HepG2 (cell line): ENCODE measurements at regions not wholly inside any gene's neighbourhood (a gene's known extent, or its start where the extent isn't known, plus 50 kb on each side); places are given as distances from the start of the nearest gene placed in this dataset.

ENCODE experiments used
- ATAC-seq: fragments of 200-7000 bp; cut with Tn5 transposase; 3 replicates; pipeline ENCODE4 v1.9.1; 2020; ENCODE audit warnings: mild to moderate bottlenecking, moderate library complexity
- BruUV-seq: library from RNA; stranded (reverse); fragments of 400-500 nt; replicated peaks from 2 replicates; lab custom pipeline; 2021; lab: Mats Ljungman, UMichigan
- CTCF ChIA-PET: fragments of 300-600 bp; formaldehyde crosslinking; extraction: SDS; loops from one replicate; lab custom pipeline; 2021; ENCODE audit warnings: low total read pairs, inconsistent platforms, low intra/inter-chr PET ratio; lab: Yijun Ruan, JAX
- POLR2A ChIA-PET: fragments of 350-600 bp; sonication (Branson Sonifier 250); formaldehyde crosslinking; loops from one replicate; lab custom pipeline; 2020; ENCODE audit warnings: antibody characterized with exemption, inconsistent platforms; lab: Yijun Ruan, JAX
- DNase-seq: peaks from one replicate; pipeline ENCODE4 v3.0.0-alpha.2; 2015; ENCODE audit warnings: low spot score
- FAIRE-seq: peaks from 3 replicates; lab custom pipeline; 2011; peaks lifted over from hg19 to GRCh38; lab: Jason Lieb, UNC
- H2AFZ ChIP-seq: one replicate; pipeline ENCODE4 v1.6.1; 2011; ENCODE audit warnings: low read length, inconsistent platforms
- H3K27ac ChIP-seq: fragments of 300-600 bp; 3 replicates; pipeline ENCODE4 v1.8.0; 2011; ENCODE audit warnings: mixed run types, mild to moderate bottlenecking, mixed read lengths, low read length, inconsistent platforms; ENCODE audit not compliant: insufficient read depth; ENCODE audit errors: extremely low read length
- H3K27me3 ChIP-seq, 2 experiments: fragments of 200-600 bp in 1 of 2; 2 replicates in 1 of 2; 3 replicates in 1 of 2; pipeline versions ENCODE4 v1.6.0 to v1.8.0; 2011; ENCODE audit warnings: low read length in 2 of 2, mild to moderate bottlenecking in 2 of 2, moderate library complexity in 2 of 2, inconsistent platforms in 1 of 2; ENCODE audit not compliant: insufficient read depth in 2 of 2, control insufficient read depth in 1 of 2
- H3K36me3 ChIP-seq, 2 experiments: fragments of 200-600 bp in 1 of 2; replicated peaks in 1 of 2; 2 replicates in 1 of 2; 3 replicates in 1 of 2; pipeline versions ENCODE4 v1.5.1 to v1.8.0; 2011; ENCODE audit warnings: low read length in 2 of 2, inconsistent platforms in 1 of 2; ENCODE audit not compliant: insufficient read depth in 2 of 2, control insufficient read depth in 1 of 2
- H3K4me1 ChIP-seq: 2 replicates; pipeline ENCODE4 v1.5.1; 2012; ENCODE audit warnings: low read length, inconsistent platforms; ENCODE audit not compliant: insufficient read depth
- H3K4me2 ChIP-seq: 2 replicates; pipeline ENCODE4 v1.6.0; 2011; ENCODE audit warnings: low read depth, low read length, inconsistent platforms
- H3K4me3 ChIP-seq, 3 experiments: fragments of 200-600 bp in 1 of 3; sonication (generic), shearing (Covaris generic) in 1 of 3; replicated peaks in 1 of 3; 2 replicates each; pipeline ENCODE4 v1.5.1; 2011 to 2016; ENCODE audit warnings: low read length in 3 of 3, inconsistent platforms in 2 of 3, low read depth in 2 of 3, mild to moderate bottlenecking in 2 of 3, control low read depth in 1 of 3, mixed read lengths in 1 of 3; ENCODE audit not compliant: insufficient read depth in 1 of 3
- H3K79me2 ChIP-seq: one replicate; pipeline ENCODE4 v1.6.1; 2011; ENCODE audit warnings: low read length, inconsistent platforms; ENCODE audit not compliant: insufficient read depth
- H3K9ac ChIP-seq: 2 replicates; pipeline ENCODE4 v1.6.0; 2011; ENCODE audit warnings: mild to moderate bottlenecking, low read depth, low read length, inconsistent platforms; ENCODE audit not compliant: insufficient read depth
- H3K9me3 ChIP-seq: 2 replicates; pipeline ENCODE4 v1.5.1; 2012; ENCODE audit warnings: mild to moderate bottlenecking, low read length
- H4K20me1 ChIP-seq: 2 replicates; pipeline ENCODE4 v1.6.0; 2011; ENCODE audit warnings: inconsistent platforms, mild to moderate bottlenecking, low read length, moderate library complexity; ENCODE audit not compliant: insufficient read depth
- AKNA ChIP-seq: sonication (generic); formaldehyde crosslinking; IDR thresholded peaks from 2 replicates; pipeline ENCODE4 v1.4.0; 2020; ENCODE audit warnings: missing genetic modification reagents, borderline replicate concordance
- IRX3 ChIP-seq: sonication (generic); formaldehyde crosslinking; IDR thresholded peaks from 2 replicates; pipeline ENCODE4 v1.8.1; 2023; ENCODE audit warnings: mild to moderate bottlenecking, low read depth, missing genetic modification reagents, borderline replicate concordance
- NFRKB ChIP-seq: fragments of 450-650 bp; IDR thresholded peaks from 2 replicates; pipeline ENCODE4 v1.6.1; 2017
- WGBS: methylation state at CpG from one replicate; pipeline ENCODE4 v1.1.6; 2017; ENCODE audit warnings: low lambda C conversion rate; 5-methylcytosine and 5-hydroxymethylcytosine counted together
- in situ Hi-C: cut with HindIII; loops from 2 replicates; pipeline ENCODE4 v1.10.0; 2017; ENCODE audit warnings: low pct_unique_long_range_greater_than_20kb; ENCODE audit not compliant: extremely low pct_ligation_motif_present
- intact Hi-C: fragments of 100-400 bp; cut with micrococcal nuclease; formaldehyde crosslinking; loops from one replicate; pipeline ENCODE4 v1.10.0; 2022; ENCODE audit not compliant: unreplicated experiment

GRCh38 chr6:26231006-26231587 is 133.9 kb upstream of the BTN3A2 start (continued):
- TF ChIP-seq NFRKB, result no peak
- TF ChIP-seq AKNA (CRISPR knock-in tag), result no peak
- TF ChIP-seq, all 625 proteins: peak for 0

GRCh38 chr6:26232306-26232939 is 132.6 kb upstream of the BTN3A2 start:
- Histone ChIP-seq H3K79me2 (no peaks in the 10 kb centered on the region), H3K4me1 (peaks cover 25% of the 10 kb centered on the region; the same call in 1 of the 2 replicates), H2AFZ (no peak overlapping the region), H3K36me3 (no peaks in the 10 kb centered on the region), H3K9ac (no peak overlapping the region), H3K4me3 (no peak overlapping the region), H3K9me3 (no peaks in the 10 kb centered on the region), H3K27ac (no peak overlapping the region), H3K4me2 (no peak overlapping the region), H4K20me1 (no peaks in the 10 kb centered on the region), H3K27me3 (peaks cover 0 to 28% of the 10 kb centered on the region in 2 experiments; a peak in 3 of 5 replicates)
- DNase-seq, result no peak
- in situ Hi-C loops (no loop called here), intact Hi-C loops (no loop called here)
- 71% methylated on average over 7 of the region's 7 CpGs for WGBS
- CTCF ChIA-PET, result no interaction called here
- POLR2A ChIA-PET, result no interaction called here
- BruUV-seq, result no TSS peak
- ATAC-seq, result no peak
- no peak for TF ChIP-seq IRX3
- no peak for FAIRE-seq
